ENCODE measurements at regions not wholly inside any gene's neighbourhood (a gene's known extent, or its start where the extent isn't known, plus 50 kb on each side); places are given as distances from the start of the nearest gene placed in this dataset.

GRCh38 chr1:217150366-217150765 is 427.1 kb upstream of the ESRRG start:
- H3K4me3 ChIP-seq (ENCODE audit: low read depth, low read length) = no peak overlapping the region
- TF ChIP-seq, protein P1, sequence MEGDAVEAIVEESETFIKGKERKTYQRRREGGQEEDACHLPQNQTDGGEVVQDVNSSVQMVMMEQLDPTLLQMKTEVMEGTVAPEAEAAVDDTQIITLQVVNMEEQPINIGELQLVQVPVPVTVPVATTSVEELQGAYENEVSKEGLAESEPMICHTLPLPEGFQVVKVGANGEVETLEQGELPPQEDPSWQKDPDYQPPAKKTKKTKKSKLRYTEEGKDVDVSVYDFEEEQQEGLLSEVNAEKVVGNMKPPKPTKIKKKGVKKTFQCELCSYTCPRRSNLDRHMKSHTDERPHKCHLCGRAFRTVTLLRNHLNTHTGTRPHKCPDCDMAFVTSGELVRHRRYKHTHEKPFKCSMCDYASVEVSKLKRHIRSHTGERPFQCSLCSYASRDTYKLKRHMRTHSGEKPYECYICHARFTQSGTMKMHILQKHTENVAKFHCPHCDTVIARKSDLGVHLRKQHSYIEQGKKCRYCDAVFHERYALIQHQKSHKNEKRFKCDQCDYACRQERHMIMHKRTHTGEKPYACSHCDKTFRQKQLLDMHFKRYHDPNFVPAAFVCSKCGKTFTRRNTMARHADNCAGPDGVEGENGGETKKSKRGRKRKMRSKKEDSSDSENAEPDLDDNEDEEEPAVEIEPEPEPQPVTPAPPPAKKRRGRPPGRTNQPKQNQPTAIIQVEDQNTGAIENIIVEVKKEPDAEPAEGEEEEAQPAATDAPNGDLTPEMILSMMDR (IDR thresholded peaks at IDR 0.05; ENCODE audit: insufficient read depth, low read length) = no peak
- no peak for DNase-seq (ENCODE audit: low read depth)

GRCh38 chr1:217149791-217150190 is 426.6 kb upstream of the ESRRG start:
- DNase-seq (ENCODE audit: low read depth) = no peak
- TF ChIP-seq, protein P1 (IDR thresholded peaks at IDR 0.05; ENCODE audit: insufficient read depth, low read length) = no peak

GRCh38 chr1:217141711-217142110 is 418.5 kb upstream of the ESRRG start:
- no peak for DNase-seq (ENCODE audit: low read depth)
- TF ChIP-seq, protein P1 (IDR thresholded peaks at IDR 0.05; ENCODE audit: insufficient read depth, low read length) = no peak
- no peak overlapping the region for H3K4me3 ChIP-seq (ENCODE audit: low read depth, low read length)

More at GRCh38 chr1:217149791-217150190, 426.6 kb upstream of the ESRRG start:
- H3K4me3 ChIP-seq (ENCODE audit: low read depth, low read length) = no peak overlapping the region

GRCh38 chr1:217140041-217140901 is 417.0 kb upstream of the ESRRG start:
- DNase-seq (ENCODE audit: low read depth) = no peak
- H3K4me3 ChIP-seq (ENCODE audit: low read depth, low read length) = no peak overlapping the region
- TF ChIP-seq, protein P1 (IDR thresholded peaks at IDR 0.05; ENCODE audit: insufficient read depth, low read length) = no peak

- no peak for DNase-seq (ENCODE audit: low read depth)
- H3K4me3 ChIP-seq (ENCODE audit: low read depth, low read length) = no peak overlapping the region
- TF ChIP-seq, protein P1 (IDR thresholded peaks at IDR 0.05; ENCODE audit: insufficient read depth, low read length) = no peak
Observed at GRCh38 chr1:217139513-217139912, 416.3 kb upstream of the ESRRG start.

- H3K4me3 ChIP-seq (ENCODE audit: low read depth, low read length) = no peak overlapping the region
- DNase-seq (ENCODE audit: low read depth) = no peak
- TF ChIP-seq, protein P1 (IDR thresholded peaks at IDR 0.05; ENCODE audit: insufficient read depth, low read length) = no peak
Observed at GRCh38 chr1:217138799-217139466, 415.7 kb upstream of the ESRRG start.
